BJ (cell line): ENCODE measurements at regions not wholly inside any gene's neighbourhood (a gene's known extent, or its start where the extent isn't known, plus 50 kb on each side); places are given as distances from the start of the nearest gene placed in this dataset.

Source experiments
- CTCF ChIA-PET: fragments of 350-600 bp; formaldehyde crosslinking; extraction: SDS; loops from one replicate; lab custom pipeline; 2021; ENCODE audit warnings: antibody characterized with exemption, inconsistent platforms; lab: Yijun Ruan, JAX
- POLR2A ChIA-PET: fragments of 300-600 bp; sonication (Branson Sonifier 250); formaldehyde crosslinking; extraction: SDS; loops from one replicate; lab custom pipeline; 2021; ENCODE audit warnings: antibody characterized with exemption; lab: Charles Lee
- DNase-seq: peaks from one replicate; pipeline ENCODE4 v3.0.0-alpha.2; 2011; ENCODE audit warnings: low read depth
- H3K27me3 ChIP-seq: 2 replicates; pipeline ENCODE4 v1.6.0; 2011; ENCODE audit warnings: low read length; ENCODE audit not compliant: control insufficient read depth, insufficient read depth
- H3K36me3 ChIP-seq: 2 replicates; pipeline ENCODE4 v1.5.1; 2011; ENCODE audit warnings: low read length; ENCODE audit not compliant: control insufficient read depth, insufficient read depth
- H3K4me3 ChIP-seq: 2 replicates; pipeline ENCODE4 v1.5.1; 2011; ENCODE audit warnings: low read depth, mild to moderate bottlenecking, control low read depth, low read length
- CTCF ChIP-seq: IDR thresholded peaks from 2 replicates; pipeline ENCODE4 v1.5.1; 2011; ENCODE audit warnings: low read depth, mild to moderate bottlenecking, control low read depth, inconsistent platforms, low read length, moderate library complexity; ENCODE audit not compliant: insufficient read depth

- no peak for TF ChIP-seq CTCF
- Histone ChIP-seq H3K36me3 (no peaks in the 10 kb centered on the region), H3K4me3 (no peak overlapping the region), H3K27me3 (no peaks in the 10 kb centered on the region)
- CTCF ChIA-PET, result no interaction called here
- no peak for DNase-seq
- POLR2A ChIA-PET, result no interaction called here
These were observed 365.3 kb upstream of the RNF32 start for GRCh38 chr7:156275292-156275691.

- TF ChIP-seq CTCF, result no peak
- Histone ChIP-seq H3K36me3 (no peaks in the 10 kb centered on the region), H3K27me3 (no peaks in the 10 kb centered on the region), H3K4me3 (no peak overlapping the region)
- DNase-seq, result no peak
- ChIA-PET CTCF (no interaction called here), POLR2A (no interaction called here)
These were observed 366.0 kb upstream of the RNF32 start for GRCh38 chr7:156274557-156274956.

- ChIA-PET POLR2A (no interaction called here), CTCF (no interaction called here)
- Histone ChIP-seq H3K27me3 (no peaks in the 10 kb centered on the region), H3K36me3 (no peaks in the 10 kb centered on the region), H3K4me3 (no peak overlapping the region)
- TF ChIP-seq CTCF, result no peak
- no peak for DNase-seq
These were observed 379.0 kb upstream of the RNF32 start for GRCh38 chr7:156261581-156261980.

GRCh38 chr7:156257904-156258303, 382.7 kb upstream of the RNF32 start:
- H3K27me3 ChIP-seq, result no peaks in the 10 kb centered on the region
- no peak for TF ChIP-seq CTCF
- ChIA-PET POLR2A (no interaction called here), CTCF (no interaction called here)
- no peak overlapping the region for H3K4me3 ChIP-seq
- no peaks in the 10 kb centered on the region for H3K36me3 ChIP-seq
- no peak for DNase-seq

GRCh38 chr7:156255635-156256034, 384.9 kb upstream of the RNF32 start:
- Histone ChIP-seq H3K4me3 (no peak overlapping the region), H3K36me3 (no peaks in the 10 kb centered on the region), H3K27me3 (no peaks in the 10 kb centered on the region)
- DNase-seq, result no peak
- ChIA-PET CTCF (no interaction called here), POLR2A (no interaction called here)
- TF ChIP-seq CTCF, result no peak
